Stimulated activated CD8-positive, alpha-beta memory T cell treated with anti-CD3 and anti-CD28 coated beads, Interleukin-15, amount 100 ng/mL, for 48 hours (primary cell): ENCODE measurements at regions not wholly inside any gene's neighbourhood (a gene's known extent, or its start where the extent isn't known, plus 50 kb on each side); places are given as distances from the start of the nearest gene placed in this dataset.
"Not testable (repeated sequence)": the region's sequence is repeated elsewhere in the genome, so short reads cannot be mapped to it uniquely, and the experiment has no call there.

Experiments used
- DNase-seq, 2 donors: peaks; one replicate each; pipeline ENCODE4 v3.0.0-alpha.2; 2020; ENCODE audit warnings: low read depth in 2 of 2

- not testable (repeated sequence) for DNase-seq
These were observed 367.0 kb upstream of the SGCG start for GRCh38 chr13:22813531-22814377.

DNA sequence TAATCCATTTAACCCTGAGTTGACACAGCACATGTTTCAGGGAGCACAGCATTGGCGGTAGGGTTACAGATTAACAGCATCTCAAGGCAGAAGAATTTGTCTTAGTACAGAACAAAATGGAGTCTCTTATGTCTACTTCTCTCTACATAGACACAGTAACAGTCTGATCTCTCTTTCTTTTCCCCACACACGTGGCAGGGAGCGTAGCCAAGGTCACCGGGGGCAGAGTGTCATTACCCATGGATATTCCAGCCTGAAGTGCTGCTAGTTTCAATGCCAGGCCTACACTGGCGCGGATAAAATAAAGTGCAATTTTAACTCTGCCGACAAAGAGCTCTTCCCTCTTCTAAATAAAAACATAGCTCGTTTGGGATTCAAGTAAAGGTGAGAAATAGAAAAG lies 366.3 kb upstream of the SGCG start:
- not testable (repeated sequence) for DNase-seq

GRCh38 chr13:22821589-22821988 lies 359.2 kb upstream of the SGCG start:
- DNase-seq = no peak

GRCh38 chr13:22825186-22825585 lies 355.6 kb upstream of the SGCG start:
- DNase-seq = no peak

- DNase-seq = no peak
These were observed 352.7 kb upstream of the SGCG start for GRCh38 chr13:22828081-22828480.

- DNase-seq = no peak
These were observed 344.3 kb upstream of the SGCG start for GRCh38 chr13:22836475-22836874.

DNA sequence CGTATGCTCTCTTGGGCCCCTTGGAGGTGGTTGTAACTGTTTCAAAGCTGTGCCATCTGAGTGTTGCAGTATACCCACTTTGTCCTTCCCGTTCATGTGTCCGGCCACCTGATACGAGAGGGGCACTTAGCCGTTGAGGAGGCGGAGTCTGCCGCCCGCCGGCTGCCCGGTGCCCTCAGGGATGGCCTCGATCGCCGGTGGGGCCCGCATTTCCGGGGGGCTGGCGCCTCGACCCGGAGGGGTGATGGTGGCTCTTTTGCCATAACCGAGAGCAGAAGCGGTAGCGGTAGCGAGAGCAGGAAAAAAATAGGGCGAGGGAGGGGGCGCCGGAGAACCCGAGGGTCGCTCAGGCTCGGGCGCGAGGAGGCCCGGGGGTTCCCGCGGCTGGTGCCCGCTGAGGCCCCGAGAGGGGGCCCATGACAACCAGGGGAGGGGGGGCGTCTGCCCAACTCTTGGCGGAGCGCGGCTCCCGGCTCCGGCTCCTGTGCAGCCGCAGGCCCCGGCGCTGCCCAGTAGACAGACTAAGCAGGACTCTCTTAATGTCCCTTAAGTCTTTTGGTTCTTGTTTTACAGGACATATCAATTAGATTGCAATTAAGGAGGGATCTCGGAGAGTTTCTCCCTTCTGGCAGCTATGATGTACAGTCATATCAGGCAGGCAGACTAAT lies 342.7 kb upstream of the SGCG start:
- DNase-seq = no peak

GRCh38 chr13:22839603-22840530 lies 340.9 kb upstream of the SGCG start:
- no peak for DNase-seq

DNA sequence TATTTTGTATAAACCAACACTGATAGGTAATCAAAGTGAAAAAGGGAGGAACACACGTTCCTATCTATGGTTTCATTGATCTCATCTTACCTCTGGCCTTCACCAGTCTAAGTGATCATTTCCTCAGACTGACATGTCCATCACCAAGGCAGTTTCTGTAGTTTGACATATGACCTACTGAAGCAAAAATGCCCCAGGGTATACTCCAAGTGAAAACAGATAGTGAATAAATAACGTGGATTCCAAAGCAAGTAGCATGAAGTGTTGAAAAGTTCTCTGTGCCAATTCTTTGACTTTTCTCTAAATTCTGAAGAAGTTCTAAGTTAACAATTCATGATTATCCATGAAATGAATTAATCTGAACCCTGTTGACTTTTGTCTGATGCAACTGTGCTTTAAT lies 334.2 kb upstream of the SGCG start:
- no peak for DNase-seq

DNA sequence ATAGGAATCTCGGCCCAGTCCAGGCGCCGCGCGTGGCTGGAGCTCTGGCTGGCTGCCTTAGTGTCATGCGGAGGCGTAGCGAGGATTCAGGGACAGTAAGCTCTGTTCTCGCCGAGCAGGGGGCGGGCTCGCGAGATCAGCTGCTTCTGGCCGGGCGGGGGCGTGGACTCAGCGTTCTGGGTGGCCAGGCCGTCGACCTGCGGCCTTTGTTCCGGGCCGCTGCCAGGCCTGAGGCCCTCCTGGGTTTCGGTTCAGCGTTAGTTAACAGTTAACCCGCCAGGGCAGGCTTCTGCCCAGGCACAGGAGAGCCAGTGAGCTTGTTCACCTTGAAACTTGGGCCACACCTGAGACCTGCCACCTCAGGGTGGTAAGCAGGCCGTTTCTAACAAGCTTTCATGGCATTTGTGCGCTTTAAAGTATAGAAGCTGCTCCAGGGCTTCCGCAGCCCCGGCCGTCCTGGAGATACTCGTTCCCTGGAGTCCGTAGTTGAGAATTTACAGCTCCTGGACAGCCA lies 332.2 kb upstream of the SGCG start:
- no peak for DNase-seq

DNA sequence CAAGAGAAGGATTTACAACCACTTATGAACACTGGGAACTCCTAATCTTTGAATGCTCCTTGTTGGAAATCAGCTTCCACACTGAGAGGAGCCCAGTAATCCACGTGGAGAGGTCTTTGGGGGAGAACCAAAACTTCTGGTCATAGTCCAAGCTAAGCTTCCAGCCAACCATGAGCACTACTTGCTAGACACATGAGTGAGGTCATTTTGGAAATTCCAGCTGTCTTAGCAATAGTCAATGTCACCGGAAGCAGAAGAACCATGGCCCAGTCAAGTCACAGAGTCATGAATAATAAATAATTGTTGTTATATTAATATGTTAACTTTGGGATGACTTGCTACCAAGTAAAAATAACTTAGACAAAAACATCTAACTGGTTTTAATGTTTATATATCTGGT lies 324.9 kb upstream of the SGCG start:
- DNase-seq = no peak

- not testable (repeated sequence) for DNase-seq
These were observed 321.8 kb upstream of the SGCG start for GRCh38 chr13:22858980-22859379.

DNA sequence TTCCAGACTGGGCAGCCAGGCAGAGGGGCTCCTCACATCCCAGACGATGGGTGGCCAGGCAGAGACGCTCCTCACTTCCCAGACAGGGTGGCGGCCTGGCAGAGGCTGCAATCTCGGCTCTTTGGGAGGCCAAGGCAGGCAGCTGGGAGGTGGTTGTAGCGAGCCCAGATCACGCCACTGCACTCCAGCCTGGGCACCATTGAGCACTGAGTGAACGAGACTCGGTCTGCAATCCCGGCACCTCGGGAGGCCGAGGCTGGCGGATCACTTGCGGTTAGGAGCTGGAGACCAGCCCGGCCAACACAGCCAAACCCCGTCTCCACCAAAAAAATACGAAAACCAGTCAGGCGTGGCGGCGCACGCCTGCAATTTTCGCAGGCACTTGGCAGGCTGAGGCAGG lies 321.4 kb upstream of the SGCG start:
- not testable (repeated sequence) for DNase-seq

DNA sequence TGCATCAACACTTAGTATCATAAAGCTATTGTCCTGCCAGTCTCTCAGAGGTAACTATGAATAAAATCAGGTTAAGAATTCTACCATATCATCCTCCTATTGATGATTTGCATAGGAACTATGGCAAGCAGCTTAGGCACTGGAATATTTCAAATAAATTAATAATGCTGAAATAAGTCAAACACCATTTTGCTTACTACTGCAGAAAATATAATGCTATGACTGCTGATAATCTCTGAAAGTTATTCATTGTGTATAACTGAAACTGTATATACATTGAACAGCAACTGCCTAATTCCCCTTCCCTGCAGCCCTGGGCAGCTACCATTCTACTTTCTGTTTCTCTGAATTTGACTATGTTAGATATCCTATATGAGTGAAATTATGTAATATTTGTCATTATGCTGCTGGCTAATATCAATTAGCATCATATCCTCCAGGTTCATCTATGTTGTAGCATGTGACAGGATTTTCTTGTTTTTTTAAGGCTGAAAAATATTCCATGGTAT lies 318.8 kb upstream of the SGCG start:
- DNase-seq = no peak

DNA sequence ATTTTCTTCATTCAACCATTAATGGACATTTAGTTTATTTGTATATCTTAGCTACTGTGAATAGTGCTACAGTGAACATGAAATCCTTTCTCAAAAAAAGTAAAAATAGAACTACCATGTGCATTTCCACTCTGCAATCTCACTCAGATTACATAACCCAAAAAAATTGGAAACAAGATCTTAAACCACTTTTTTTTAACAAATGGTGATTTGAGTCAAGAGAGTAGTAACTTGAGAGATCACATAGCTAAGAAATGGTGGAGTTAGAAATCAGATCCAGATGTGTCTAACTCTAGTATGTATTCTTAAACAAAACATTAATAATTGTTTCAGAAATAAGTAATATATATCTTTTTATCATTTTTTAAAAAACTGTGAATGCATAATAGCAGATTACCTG lies 318.3 kb upstream of the SGCG start:
- DNase-seq = no peak

GRCh38 chr13:22866221-22866620 lies 314.6 kb upstream of the SGCG start:
- DNase-seq = no peak

DNA sequence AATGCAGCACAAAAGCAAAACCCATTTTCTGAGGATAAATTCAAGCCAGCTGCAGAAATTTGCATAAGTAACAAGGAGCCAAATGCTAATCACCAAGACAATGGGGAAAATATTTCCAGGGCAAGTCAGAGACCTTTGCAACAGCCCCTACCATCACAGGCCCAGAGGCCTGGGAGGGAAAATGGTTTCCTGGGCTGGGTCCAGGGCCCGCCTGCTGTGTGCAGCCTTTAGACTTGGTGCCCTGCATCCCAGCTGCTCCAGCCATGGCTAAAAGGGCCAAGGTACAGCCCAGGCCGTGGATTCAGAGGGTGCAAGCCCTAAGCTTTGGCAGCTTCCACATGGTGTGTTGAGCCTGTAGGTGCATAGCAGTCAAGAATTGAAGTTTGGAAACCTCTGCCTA lies 309.5 kb upstream of the SGCG start:
- no peak for DNase-seq

DNA sequence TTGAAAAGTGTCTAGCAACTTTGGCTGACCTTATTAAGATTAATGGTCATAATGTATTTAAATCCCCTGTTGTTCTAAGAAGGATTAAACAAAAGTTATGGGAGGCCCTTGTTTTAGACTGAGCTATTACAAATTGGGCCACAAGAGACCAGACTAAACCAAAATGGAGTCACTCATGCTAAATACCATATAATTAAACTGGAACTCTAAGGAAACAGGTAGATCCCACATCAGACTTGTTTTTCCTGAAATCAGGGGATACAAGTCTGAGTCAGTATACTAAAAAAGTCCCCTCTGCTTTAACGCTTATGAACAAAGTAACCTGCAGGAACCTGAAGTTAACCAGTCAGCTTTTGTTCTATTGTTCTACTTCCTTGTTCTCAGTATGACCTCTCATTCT lies 305.9 kb upstream of the SGCG start:
- DNase-seq = no peak

GRCh38 chr13:22877421-22877820 lies 303.4 kb upstream of the SGCG start:
- DNase-seq = no peak

- DNase-seq = no peak
These were observed 299.7 kb upstream of the SGCG start for GRCh38 chr13:22880741-22881720.
